SJSA1 (cell line): ENCODE measurements at regions not wholly inside any gene's neighbourhood (a gene's known extent, or its start where the extent isn't known, plus 50 kb on each side); places are given as distances from the start of the nearest gene placed in this dataset.
"Not testable (repeated sequence)": the region's sequence is repeated elsewhere in the genome, so short reads cannot be mapped to it uniquely, and the experiment has no call there.

Source experiments
- DNase-seq, 2 experiments: peaks; one replicate each; pipeline ENCODE4 v3.0.0-alpha.2; 2015 to 2020; ENCODE audit warnings: low spot score in 2 of 2, low read depth in 1 of 2
- H3K27ac ChIP-seq: fragments of 250-450 bp; sonication (Bioruptor Pico); 2 replicates; pipeline ENCODE4 v1.5.1; 2020; ENCODE audit warnings: mild to moderate bottlenecking, moderate library complexity
- H3K27me3 ChIP-seq: fragments of 250-450 bp; sonication (Bioruptor Pico); replicated peaks from 2 replicates; pipeline ENCODE4 v1.5.1; 2020; ENCODE audit warnings: mild to moderate bottlenecking, moderate library complexity
- H3K36me3 ChIP-seq: fragments of 250-450 bp; sonication (Bioruptor Pico); 2 replicates; pipeline ENCODE4 v1.5.1; 2020; ENCODE audit warnings: mild to moderate bottlenecking
- H3K4me1 ChIP-seq: fragments of 250-450 bp; sonication (Bioruptor Pico); replicated peaks from 2 replicates; pipeline ENCODE4 v1.6.1; 2021; ENCODE audit warnings: mild to moderate bottlenecking
- H3K4me3 ChIP-seq: fragments of 250-450 bp; sonication (Bioruptor Pico); 2 replicates; pipeline ENCODE4 v1.5.1; 2020; ENCODE audit warnings: mild to moderate bottlenecking
- H3K9me3 ChIP-seq: fragments of 250-450 bp; sonication (Bioruptor Pico); replicated peaks from 2 replicates; pipeline ENCODE4 v1.5.1; 2020; ENCODE audit warnings: mild to moderate bottlenecking

- DNase-seq, result no peak
- Histone ChIP-seq H3K27ac (no peak overlapping the region), H3K36me3 (no peaks in the 10 kb centered on the region), H3K27me3 (no peaks in the 10 kb centered on the region), H3K9me3 (no peaks in the 10 kb centered on the region), H3K4me3 (no peak overlapping the region), H3K4me1 (no peaks in the 10 kb centered on the region)
These were observed 61.4 kb downstream of the NXNL2 start for GRCh38 chr9:88596376-88596775.

GRCh38 chr9:88604836-88605511, 70.0 kb downstream of the NXNL2 start:
- Histone ChIP-seq H3K9me3 (no peaks in the 10 kb centered on the region), H3K27me3 (no peaks in the 10 kb centered on the region), H3K36me3 (no peaks in the 10 kb centered on the region), H3K4me3 (no peak overlapping the region), H3K27ac (no peak overlapping the region), H3K4me1 (0 out of 2 replicates have a peak, but pooled peaks cover 5% of the 10 kb centered on the region)
- no peak for DNase-seq

- Histone ChIP-seq H3K27me3 (no peaks in the 10 kb centered on the region), H3K9me3 (no peaks in the 10 kb centered on the region)
- DNase-seq, result no peak
These were observed 70.8 kb downstream of the NXNL2 start for GRCh38 chr9:88605512-88606362.

GRCh38 chr9:88614359-88614758, 79.4 kb downstream of the NXNL2 start:
- H3K9me3 ChIP-seq, result no peaks in the 10 kb centered on the region; the same call in 1 of the 2 replicates
- H3K27ac ChIP-seq, result no peak overlapping the region
- no peak for DNase-seq
- no peak overlapping the region for H3K4me3 ChIP-seq
- H3K36me3 ChIP-seq, result no peaks in the 10 kb centered on the region
- no peaks in the 10 kb centered on the region for H3K4me1 ChIP-seq
- no peaks in the 10 kb centered on the region for H3K27me3 ChIP-seq

More at GRCh38 chr9:88605512-88606362, 70.8 kb downstream of the NXNL2 start:
- no peaks in the 10 kb centered on the region for H3K36me3 ChIP-seq
- H3K4me1 ChIP-seq, result 0 out of 2 replicates have a peak, but pooled peaks cover 5% of the 10 kb centered on the region
- H3K4me3 ChIP-seq, result no peak overlapping the region
- no peak overlapping the region for H3K27ac ChIP-seq

GRCh38 chr9:88623698-88624097, 88.7 kb downstream of the NXNL2 start:
- no peaks in the 10 kb centered on the region for H3K9me3 ChIP-seq
- no peaks in the 10 kb centered on the region for H3K36me3 ChIP-seq
- H3K27me3 ChIP-seq, result no peaks in the 10 kb centered on the region
- H3K4me3 ChIP-seq, result no peak overlapping the region
- H3K27ac ChIP-seq, result no peak overlapping the region
- peaks cover 6% of the 10 kb centered on the region for H3K4me1 ChIP-seq
- DNase-seq, result no peak

- Histone ChIP-seq H3K4me3 (no peak overlapping the region), H3K4me1 (peaks cover 12% of the 10 kb centered on the region), H3K27ac (peak overlapping the region; percentile 4; the same call in 1 of the 2 replicates), H3K36me3 (no peaks in the 10 kb centered on the region), H3K9me3 (no peaks in the 10 kb centered on the region), H3K27me3 (no peaks in the 10 kb centered on the region)
- DNase-seq, result no peak
These were observed 93.1 kb downstream of the NXNL2 start for GRCh38 chr9:88628114-88628513.

GRCh38 chr9:88628811-88629210, 93.8 kb downstream of the NXNL2 start:
- DNase-seq, result peak in 1 of 2 experiments; percentile 48
- Histone ChIP-seq H3K36me3 (no peaks in the 10 kb centered on the region), H3K9me3 (no peaks in the 10 kb centered on the region), H3K4me1 (peaks cover 12% of the 10 kb centered on the region), H3K27me3 (no peaks in the 10 kb centered on the region), H3K4me3 (no peak overlapping the region), H3K27ac (peak overlapping the region; percentile 4; the same call in 1 of the 2 replicates)

- not testable (repeated sequence) for DNase-seq, H3K27me3 ChIP-seq, H3K36me3 ChIP-seq, H3K9me3 ChIP-seq, H3K4me3 ChIP-seq, H3K27ac ChIP-seq
- H3K4me1 ChIP-seq, result peaks cover 12% of the 10 kb centered on the region
These were observed 95.6 kb downstream of the NXNL2 start for GRCh38 chr9:88630574-88630973.

GRCh38 chr9:88635151-88635550, 100.2 kb downstream of the NXNL2 start:
- Histone ChIP-seq H3K27me3 (no peaks in the 10 kb centered on the region), H3K9me3 (no peaks in the 10 kb centered on the region), H3K4me3 (no peak overlapping the region)

GRCh38 chr9:88641456-88642240, 106.7 kb downstream of the NXNL2 start:
- no peaks in the 10 kb centered on the region for H3K36me3 ChIP-seq
- H3K4me3 ChIP-seq, result no peak overlapping the region
- DNase-seq, result no peak
- H3K9me3 ChIP-seq, result no peaks in the 10 kb centered on the region
- no peaks in the 10 kb centered on the region for H3K27me3 ChIP-seq
- H3K4me1 ChIP-seq, result 0 out of 2 replicates have a peak, but pooled peaks cover 6% of the 10 kb centered on the region
- no peak overlapping the region for H3K27ac ChIP-seq

More at GRCh38 chr9:88635151-88635550, 100.2 kb downstream of the NXNL2 start:
- Histone ChIP-seq H3K36me3 (no peaks in the 10 kb centered on the region), H3K27ac (no peak overlapping the region), H3K4me1 (no peaks in the 10 kb centered on the region)
- no peak for DNase-seq

- no peak for DNase-seq
- Histone ChIP-seq H3K36me3 (no peaks in the 10 kb centered on the region), H3K9me3 (no peaks in the 10 kb centered on the region), H3K4me1 (0 out of 2 replicates have a peak, but pooled peaks cover 6% of the 10 kb centered on the region), H3K27ac (no peak overlapping the region), H3K4me3 (no peak overlapping the region), H3K27me3 (no peaks in the 10 kb centered on the region)
These were observed 107.4 kb downstream of the NXNL2 start for GRCh38 chr9:88642336-88642735.

- H3K36me3 ChIP-seq, result no peaks in the 10 kb centered on the region
- 0 out of 2 replicates have a peak, but pooled peaks cover 6% of the 10 kb centered on the region for H3K4me1 ChIP-seq
These were observed 109.0 kb downstream of the NXNL2 start for GRCh38 chr9:88643931-88644330.

GRCh38 chr9:88645172-88645878, 110.3 kb downstream of the NXNL2 start:
- Histone ChIP-seq H3K36me3 (no peaks in the 10 kb centered on the region), H3K9me3 (no peaks in the 10 kb centered on the region), H3K4me3 (no peak overlapping the region), H3K27me3 (no peaks in the 10 kb centered on the region), H3K4me1 (0 out of 2 replicates have a peak, but pooled peaks cover 6% of the 10 kb centered on the region), H3K27ac (peak overlapping the region; percentile 38)
- peak in 1 of 2 experiments; percentile 33 for DNase-seq

More at GRCh38 chr9:88643931-88644330, 109.0 kb downstream of the NXNL2 start:
- Histone ChIP-seq H3K4me3 (no peak overlapping the region), H3K9me3 (no peaks in the 10 kb centered on the region), H3K27ac (no peak overlapping the region), H3K27me3 (no peaks in the 10 kb centered on the region)
- no peak for DNase-seq
